HUES64 (cell line): ENCODE measurements at regions not wholly inside any gene's neighbourhood (a gene's known extent, or its start where the extent isn't known, plus 50 kb on each side); places are given as distances from the start of the nearest gene placed in this dataset.

Experiments
- H3K27ac ChIP-seq: 2 replicates; pipeline ENCODE4 v1.7.0; 2013; ENCODE audit warnings: low read depth, low read length, inconsistent platforms
- H3K27me3 ChIP-seq: 2 replicates; pipeline ENCODE4 v1.6.1; 2013; ENCODE audit warnings: mild to moderate bottlenecking, low read length; ENCODE audit not compliant: insufficient read depth
- H3K36me3 ChIP-seq: 2 replicates; pipeline ENCODE4 v1.6.1; 2013; ENCODE audit warnings: mild to moderate bottlenecking, low read length; ENCODE audit not compliant: insufficient read depth
- H3K4me1 ChIP-seq: 2 replicates; pipeline ENCODE4 v1.6.1; 2013; ENCODE audit warnings: mild to moderate bottlenecking, low read length, moderate library complexity; ENCODE audit not compliant: insufficient read depth
- H3K4me3 ChIP-seq: 2 replicates; pipeline ENCODE4 v1.5.1; 2013; ENCODE audit warnings: mild to moderate bottlenecking, low read length, moderate library complexity
- H3K9ac ChIP-seq: 2 replicates; pipeline ENCODE4 v1.6.1; 2013; ENCODE audit warnings: mild to moderate bottlenecking, low read depth, low read length
- H3K9me3 ChIP-seq: 2 replicates; pipeline ENCODE4 v1.6.1; 2013; ENCODE audit warnings: low read depth, low read length; ENCODE audit not compliant: insufficient read depth
- WGBS: fragments of 150-250, 120-280 bp; methylation state at CpG from one replicate; pipeline ENCODE4 v1.1.7; 2013; ENCODE audit warnings: missing lambda C conversion rate; 5-methylcytosine and 5-hydroxymethylcytosine counted together

DNA sequence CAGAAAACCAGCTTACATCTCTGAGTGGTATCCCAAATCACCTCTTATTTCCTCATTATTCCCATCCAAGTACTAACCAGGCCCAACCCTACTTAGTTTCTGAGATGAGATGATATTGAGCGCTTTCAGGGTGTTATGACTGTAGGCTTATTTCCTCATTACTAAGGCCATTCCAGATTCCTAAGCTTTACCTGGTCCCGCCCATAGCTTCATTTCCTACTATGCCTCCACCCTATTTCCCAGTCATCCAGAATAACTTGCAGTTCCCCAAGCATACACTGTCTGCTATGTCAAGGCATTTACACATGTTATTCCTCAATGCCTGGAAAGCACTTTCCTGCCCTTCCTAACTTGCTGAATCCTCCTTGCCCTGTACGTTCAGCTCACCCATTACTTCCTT lies 79.3 kb upstream of the SPAG17 start:
- Histone ChIP-seq H3K9me3 (no peaks in the 10 kb centered on the region), H3K36me3 (no peaks in the 10 kb centered on the region), H3K9ac (no peak overlapping the region), H3K27me3 (no peaks in the 10 kb centered on the region), H3K27ac (no peak overlapping the region), H3K4me3 (no peak overlapping the region), H3K4me1 (no peaks in the 10 kb centered on the region)
- 95% methylated on average over 3 of the region's 3 CpGs for WGBS

DNA sequence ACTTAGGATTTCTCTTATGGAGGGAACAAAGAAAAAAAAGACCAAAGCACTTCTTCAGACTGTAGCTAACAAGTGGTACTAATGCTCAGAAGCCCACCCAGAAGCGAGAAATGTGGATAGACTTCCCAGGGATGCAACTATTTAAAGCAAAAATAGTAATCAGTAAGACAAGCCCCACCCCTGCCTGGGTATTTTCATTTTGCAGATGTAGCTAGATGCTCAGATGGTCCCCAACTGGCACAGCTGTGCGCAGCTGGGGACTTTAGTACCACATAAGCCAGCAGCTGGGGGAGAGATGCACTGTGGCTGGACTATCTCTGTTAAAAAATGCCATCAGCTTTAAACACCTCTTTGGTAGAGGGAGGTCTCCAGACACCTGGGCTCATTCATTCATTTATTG lies 77.8 kb upstream of the SPAG17 start:
- Histone ChIP-seq H3K27me3 (no peaks in the 10 kb centered on the region), H3K9ac (no peak overlapping the region), H3K9me3 (no peaks in the 10 kb centered on the region), H3K4me1 (no peaks in the 10 kb centered on the region), H3K36me3 (no peaks in the 10 kb centered on the region), H3K27ac (no peak overlapping the region), H3K4me3 (no peak overlapping the region)
- 91% methylated on average over 2 of the region's 2 CpGs for WGBS

DNA sequence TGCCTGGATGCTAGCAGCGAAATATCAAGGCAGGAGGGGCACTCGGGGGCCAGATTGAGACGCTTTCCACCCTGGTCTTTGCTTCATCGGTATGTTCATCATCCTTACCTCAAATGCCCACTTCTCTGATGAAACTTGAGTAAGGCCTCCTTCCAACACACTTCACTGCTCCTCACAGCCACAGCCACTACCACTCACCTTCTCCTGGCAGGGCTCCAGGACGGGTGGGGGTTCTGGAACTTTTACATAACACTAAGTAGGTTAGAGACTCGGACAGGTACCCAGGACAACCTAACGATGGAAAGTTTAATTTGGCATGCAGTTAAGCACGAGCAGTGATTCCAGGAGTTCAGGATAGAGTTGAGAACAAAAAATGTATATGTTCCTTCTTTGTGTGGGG lies 73.9 kb upstream of the SPAG17 start:
- Histone ChIP-seq H3K4me1 (no peaks in the 10 kb centered on the region), H3K27me3 (no peaks in the 10 kb centered on the region), H3K9ac (no peak overlapping the region), H3K4me3 (no peak overlapping the region), H3K36me3 (no peaks in the 10 kb centered on the region), H3K9me3 (no peaks in the 10 kb centered on the region), H3K27ac (no peak overlapping the region)
- 93% methylated on average over 8 of the region's 8 CpGs for WGBS

DNA sequence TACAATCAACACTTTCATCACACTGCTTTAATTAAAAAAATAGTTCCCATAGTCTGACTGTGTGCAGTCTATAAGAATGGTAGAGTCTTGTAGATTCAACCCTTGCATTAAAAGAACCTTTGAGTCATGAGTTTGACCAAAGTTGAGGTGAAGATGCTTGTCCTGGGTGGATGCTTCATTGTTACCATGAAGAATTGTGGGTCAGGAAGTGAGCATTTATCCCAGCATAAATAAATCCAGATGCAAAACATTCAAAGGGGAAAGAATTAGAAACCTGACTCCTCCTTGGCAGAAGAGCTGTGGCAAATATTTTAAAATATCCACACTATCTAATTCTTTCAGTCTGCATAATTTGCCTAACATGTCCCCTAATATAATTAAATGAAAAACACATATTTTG lies 72.9 kb upstream of the SPAG17 start:
- Histone ChIP-seq H3K27ac (no peak overlapping the region), H3K9me3 (no peaks in the 10 kb centered on the region), H3K4me1 (peaks cover 6% of the 10 kb centered on the region; the same call in 1 of the 2 replicates), H3K4me3 (no peak overlapping the region), H3K36me3 (no peaks in the 10 kb centered on the region), H3K27me3 (no peaks in the 10 kb centered on the region), H3K9ac (no peak overlapping the region)

DNA sequence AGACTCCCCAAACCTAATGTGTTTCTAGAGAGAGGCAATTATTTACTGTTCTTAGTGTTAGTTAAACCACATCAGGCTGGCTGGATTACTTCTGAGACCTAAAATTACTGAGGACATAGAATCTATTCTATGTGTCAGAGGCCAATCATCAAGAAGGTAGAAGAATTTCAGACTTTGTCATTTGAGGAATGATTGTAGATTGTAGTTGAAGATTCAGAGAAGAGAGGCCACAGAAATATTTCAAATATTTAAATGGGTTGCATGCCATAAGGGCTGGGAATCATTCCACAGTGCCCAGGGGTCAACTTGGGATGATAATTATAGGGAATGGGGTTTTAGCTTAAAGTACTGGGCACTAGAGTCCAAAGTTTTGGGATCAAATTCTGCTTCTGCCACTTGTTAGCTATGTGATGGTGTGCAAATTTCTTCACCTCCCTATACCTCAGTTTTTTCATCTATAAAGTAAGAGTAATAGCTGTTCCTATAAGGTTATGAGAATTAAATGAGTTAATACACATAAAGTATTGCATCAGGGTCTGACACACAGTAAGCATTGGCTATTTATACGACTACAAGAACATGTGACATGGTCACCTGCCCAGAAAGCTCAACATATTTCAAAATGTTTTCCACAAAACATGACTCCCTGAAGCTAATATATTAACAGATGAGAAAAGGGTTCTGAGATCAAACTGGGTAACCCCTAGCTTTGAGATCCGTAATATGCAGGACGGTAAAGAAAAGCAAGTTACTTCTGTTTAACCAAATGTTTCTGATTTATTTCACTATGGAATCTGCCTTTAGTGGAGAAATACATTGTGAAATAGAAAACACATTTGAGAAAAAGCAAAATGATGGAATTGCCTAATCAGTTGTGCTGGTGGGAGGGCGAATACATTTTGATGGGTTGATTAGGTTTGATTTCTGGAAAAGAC lies 69.7 kb upstream of the SPAG17 start:
- no peak overlapping the region for H3K9ac ChIP-seq
- H3K27me3 ChIP-seq, result no peaks in the 10 kb centered on the region
- peaks cover 24% of the 10 kb centered on the region for H3K4me1 ChIP-seq
- no peak overlapping the region for H3K4me3 ChIP-seq
- no peak overlapping the region for H3K27ac ChIP-seq
- no peaks in the 10 kb centered on the region for H3K36me3 ChIP-seq
- H3K9me3 ChIP-seq, result no peaks in the 10 kb centered on the region
- WGBS, result 97% methylated on average over 4 of the region's 4 CpGs

DNA sequence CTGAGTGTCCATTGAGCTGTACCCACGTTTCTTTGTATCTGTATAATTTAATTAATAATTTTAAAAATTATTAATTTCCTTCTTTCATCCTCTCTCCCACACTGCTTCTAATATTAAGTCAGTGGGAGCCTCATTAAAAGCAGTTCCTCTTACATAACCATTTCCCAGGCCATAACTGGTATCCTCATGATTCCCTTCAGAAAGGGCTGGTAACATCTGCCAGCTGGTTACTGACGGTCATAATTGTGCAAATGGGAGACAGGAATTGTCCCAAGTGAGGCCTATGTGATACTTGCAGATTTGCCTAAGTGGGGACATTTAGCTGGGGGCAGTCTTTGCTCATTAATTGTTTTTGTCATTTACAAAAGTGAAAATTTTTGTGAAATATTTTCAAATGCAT lies 69.0 kb upstream of the SPAG17 start:
- Histone ChIP-seq H3K36me3 (no peaks in the 10 kb centered on the region), H3K4me3 (no peak overlapping the region), H3K27me3 (no peaks in the 10 kb centered on the region), H3K4me1 (peaks cover 32% of the 10 kb centered on the region), H3K9ac (no peak overlapping the region), H3K27ac (no peak overlapping the region), H3K9me3 (no peaks in the 10 kb centered on the region)
- 94% methylated on average over 1 of the region's 2 CpGs for WGBS

DNA sequence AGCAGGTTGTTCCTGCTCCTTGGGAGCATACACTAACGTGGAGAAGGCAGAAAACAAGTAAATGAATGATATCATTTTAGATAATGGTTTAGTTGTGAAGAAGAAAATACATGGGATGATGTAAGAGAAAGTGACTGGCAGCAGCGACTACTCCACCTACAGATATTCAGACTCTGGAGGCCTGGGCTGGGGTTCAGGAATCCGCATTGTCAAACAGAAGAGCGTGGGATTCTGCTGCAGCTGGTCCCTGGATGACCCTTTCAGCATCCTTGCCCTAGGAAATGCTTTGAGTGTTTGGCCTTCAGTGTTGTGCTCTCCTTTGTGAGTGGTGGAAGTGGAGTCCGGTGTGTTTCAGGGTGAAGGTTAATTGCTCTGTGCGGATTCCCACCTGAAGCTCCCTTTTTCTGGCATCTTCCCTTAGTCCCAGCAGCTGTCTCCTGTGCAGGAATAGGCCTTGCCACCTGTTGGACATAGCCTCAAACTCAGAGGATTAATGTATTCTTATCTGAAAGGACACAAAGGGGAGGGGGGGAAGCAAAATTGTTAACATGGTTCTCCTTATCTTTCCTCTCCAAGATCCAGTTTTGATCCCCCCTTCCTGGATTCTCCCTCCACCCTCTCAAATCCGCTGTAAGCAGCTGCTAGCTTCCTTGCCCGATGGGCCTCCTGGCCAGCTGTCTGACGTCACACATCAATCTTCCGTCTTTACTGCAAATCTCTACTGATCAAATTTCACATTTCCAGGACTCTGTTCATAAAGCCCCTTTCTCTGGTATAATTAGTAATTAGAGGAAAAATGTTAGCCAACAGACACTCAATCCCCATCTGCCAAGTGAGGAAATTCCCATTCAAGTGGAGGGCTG lies 68.3 kb upstream of the SPAG17 start:
- Histone ChIP-seq H3K9me3 (no peaks in the 10 kb centered on the region), H3K36me3 (no peaks in the 10 kb centered on the region), H3K9ac (no peak overlapping the region), H3K27ac (no peak overlapping the region), H3K4me1 (peaks cover 39% of the 10 kb centered on the region), H3K27me3 (no peaks in the 10 kb centered on the region), H3K4me3 (no peak overlapping the region)
- WGBS, result 92% methylated on average over 10 of the region's 10 CpGs

DNA sequence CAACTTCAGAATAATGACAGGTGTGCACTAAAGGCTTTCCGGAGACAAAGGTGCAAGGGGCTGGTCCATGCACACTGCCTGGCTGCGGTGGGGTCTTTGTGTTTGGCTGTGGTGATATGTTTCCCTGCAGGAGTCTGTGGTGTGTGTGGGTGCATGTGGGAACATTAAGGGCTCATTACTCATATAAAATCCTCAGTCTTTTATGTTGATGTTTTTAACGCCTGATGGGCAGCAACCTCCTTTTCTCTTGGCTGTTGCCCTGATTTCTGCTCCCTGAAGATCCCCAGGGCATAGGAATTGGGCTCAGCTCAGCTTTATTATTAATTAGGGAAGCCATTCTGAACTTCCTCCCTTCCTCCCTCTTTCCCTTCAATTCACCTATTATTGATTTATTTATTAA lies 67.6 kb upstream of the SPAG17 start:
- Histone ChIP-seq H3K9me3 (no peaks in the 10 kb centered on the region), H3K27ac (no peak overlapping the region), H3K27me3 (no peaks in the 10 kb centered on the region), H3K9ac (no peak overlapping the region), H3K4me1 (peaks cover 39% of the 10 kb centered on the region), H3K36me3 (no peaks in the 10 kb centered on the region), H3K4me3 (no peak overlapping the region)
- 98% methylated on average over 3 of the region's 3 CpGs for WGBS

DNA sequence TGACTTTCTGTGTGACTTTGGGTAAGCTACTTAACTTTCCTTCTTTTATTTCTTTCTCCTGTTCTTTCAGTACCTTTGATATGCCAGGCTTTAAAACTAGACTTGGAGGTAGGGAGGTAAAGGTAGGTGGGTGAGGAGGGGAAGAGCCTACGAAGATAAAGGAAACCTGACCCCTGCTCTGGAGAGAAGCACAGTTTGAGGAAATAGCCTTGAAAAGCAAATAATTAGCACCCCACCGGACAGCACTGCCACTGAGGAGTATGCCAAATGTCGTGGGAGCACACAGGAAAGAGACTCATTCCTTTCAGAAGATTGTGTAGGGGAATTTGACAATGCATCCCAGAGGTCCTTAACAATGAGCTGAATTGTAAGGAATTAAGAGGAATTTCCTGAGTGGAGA lies 65.2 kb upstream of the SPAG17 start:
- no peak overlapping the region for H3K4me3 ChIP-seq
- no peaks in the 10 kb centered on the region for H3K27me3 ChIP-seq
- no peaks in the 10 kb centered on the region for H3K9me3 ChIP-seq

DNA sequence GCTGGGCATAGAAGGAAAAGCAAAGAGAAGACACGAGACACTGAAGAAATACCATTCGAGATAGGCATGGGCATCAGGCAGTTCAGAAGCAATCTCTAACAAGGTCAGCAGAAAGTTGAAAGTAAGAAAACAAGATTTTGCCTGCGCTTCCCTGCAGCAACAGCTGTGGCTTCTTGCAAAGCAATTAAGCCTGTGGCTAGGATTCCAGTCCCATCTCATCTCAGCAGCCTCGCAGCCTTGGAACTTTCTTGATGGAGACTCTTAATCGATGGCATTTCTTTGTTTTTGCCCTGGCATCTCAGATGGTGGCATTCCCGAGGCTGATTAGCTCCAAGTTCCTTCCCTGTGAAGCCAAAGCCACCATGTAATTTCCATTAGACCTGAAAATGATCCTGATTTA lies 64.6 kb upstream of the SPAG17 start:
- WGBS, result 84% methylated on average over 6 of the region's 6 CpGs
- Histone ChIP-seq H3K4me3 (no peak overlapping the region), H3K27ac (no peak overlapping the region)

More for the DNA sequence above, 65.2 kb upstream of the SPAG17 start:
- H3K4me1 ChIP-seq, result peaks cover 39% of the 10 kb centered on the region
- no peak overlapping the region for H3K9ac ChIP-seq
- WGBS, result 11% methylated on average over 3 of the region's 3 CpGs
- H3K36me3 ChIP-seq, result no peaks in the 10 kb centered on the region
- H3K27ac ChIP-seq, result peak overlapping the region; percentile 24; the same call in 1 of the 2 replicates

DNA sequence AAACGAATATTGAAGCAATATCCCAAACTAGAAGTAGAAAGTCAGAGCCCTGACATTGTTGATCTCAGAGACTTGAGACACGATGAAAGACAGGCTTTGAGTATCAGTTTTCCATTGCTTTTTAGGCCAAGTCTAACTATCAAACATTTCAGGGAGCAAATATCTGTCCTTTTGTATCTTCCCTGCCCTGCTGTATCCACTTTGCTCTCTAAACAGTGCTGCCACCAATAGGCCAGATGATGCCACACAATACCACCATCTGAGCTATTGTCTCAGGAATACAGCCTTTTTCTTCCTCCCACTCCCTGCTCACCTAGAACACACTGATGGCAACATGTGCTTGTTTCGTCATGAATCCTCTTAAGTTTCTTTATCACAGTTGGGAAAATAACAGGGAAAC lies 62.6 kb upstream of the SPAG17 start:
- 82% methylated on average over 3 of the region's 3 CpGs for WGBS

More for the DNA sequence above, 64.6 kb upstream of the SPAG17 start:
- Histone ChIP-seq H3K4me1 (peaks cover 39% of the 10 kb centered on the region), H3K36me3 (no peaks in the 10 kb centered on the region), H3K9me3 (no peaks in the 10 kb centered on the region), H3K27me3 (no peaks in the 10 kb centered on the region), H3K9ac (no peak overlapping the region)

More for the DNA sequence above, 62.6 kb upstream of the SPAG17 start:
- Histone ChIP-seq H3K27me3 (no peaks in the 10 kb centered on the region), H3K27ac (no peak overlapping the region), H3K4me3 (no peak overlapping the region), H3K4me1 (peaks cover 29% of the 10 kb centered on the region), H3K9ac (no peak overlapping the region), H3K9me3 (no peaks in the 10 kb centered on the region), H3K36me3 (no peaks in the 10 kb centered on the region)
